ENCODE measurements at regions not wholly inside any gene's neighbourhood (a gene's known extent, or its start where the extent isn't known, plus 50 kb on each side); places are given as distances from the start of the nearest gene placed in this dataset.

GRCh38 chr4:67141586-67141985 is 403.7 kb downstream of the CENPC start:
- H3K9ac ChIP-seq (ENCODE audit: insufficient read length, low read depth): no peak overlapping the region
- TF ChIP-seq ZNF274 (IDR thresholded peaks at IDR 0.05; ENCODE audit: low read depth, low read length): no peak
- DNase-seq (ENCODE audit: low read depth, low spot score): no peak
- H3K9me3 ChIP-seq (ENCODE audit: insufficient read depth, low read length): no peaks in the 10 kb centered on the region
- H3K36me3 ChIP-seq (ENCODE audit: insufficient read depth, insufficient read length, low read length): no peaks in the 10 kb centered on the region
- H3K27me3 ChIP-seq (ENCODE audit: insufficient read depth, insufficient read length): no peaks in the 10 kb centered on the region
- no peak overlapping the region for H3K4me3 ChIP-seq (ENCODE audit: insufficient read length, low read depth)
- no peaks in the 10 kb centered on the region for H3K4me1 ChIP-seq (ENCODE audit: insufficient read depth, insufficient read length)

GRCh38 chr4:67134616-67135015 is 410.7 kb downstream of the CENPC start:
- Histone ChIP-seq H3K27me3 (ENCODE audit: insufficient read depth, insufficient read length) (no peaks in the 10 kb centered on the region), H3K9ac (ENCODE audit: insufficient read length, low read depth) (no peak overlapping the region), H3K4me3 (ENCODE audit: insufficient read length, low read depth) (no peak overlapping the region), H3K36me3 (ENCODE audit: insufficient read depth, insufficient read length, low read length) (no peaks in the 10 kb centered on the region), H3K9me3 (ENCODE audit: insufficient read depth, low read length) (no peaks in the 10 kb centered on the region), H3K4me1 (ENCODE audit: insufficient read depth, insufficient read length) (no peaks in the 10 kb centered on the region)
- no peak for DNase-seq (ENCODE audit: low read depth, low spot score)
- TF ChIP-seq YY1 (IDR thresholded peaks at IDR 0.05; ENCODE audit: insufficient read depth, insufficient read length) (no peak), SUZ12 (IDR thresholded peaks at IDR 0.05; ENCODE audit: extremely low read depth, insufficient read depth, insufficient read length) (no peak), ZNF274 (IDR thresholded peaks at IDR 0.05; ENCODE audit: low read depth, low read length) (no peak)

- TF ChIP-seq ZNF274 (IDR thresholded peaks at IDR 0.05; ENCODE audit: low read depth, low read length) (no peak), YY1 (IDR thresholded peaks at IDR 0.05; ENCODE audit: insufficient read depth, insufficient read length) (no peak), SUZ12 (IDR thresholded peaks at IDR 0.05; ENCODE audit: extremely low read depth, insufficient read depth, insufficient read length) (no peak)
- DNase-seq (ENCODE audit: low read depth, low spot score): no peak
- H3K4me3 ChIP-seq (ENCODE audit: insufficient read length, low read depth): no peak overlapping the region
- no peaks in the 10 kb centered on the region for H3K4me1 ChIP-seq (ENCODE audit: insufficient read depth, insufficient read length)
- no peaks in the 10 kb centered on the region for H3K36me3 ChIP-seq (ENCODE audit: insufficient read depth, insufficient read length, low read length)
- no peak overlapping the region for H3K9ac ChIP-seq (ENCODE audit: insufficient read length, low read depth)
- no peaks in the 10 kb centered on the region for H3K27me3 ChIP-seq (ENCODE audit: insufficient read depth, insufficient read length)
- no peaks in the 10 kb centered on the region for H3K9me3 ChIP-seq (ENCODE audit: insufficient read depth, low read length)
Measured at GRCh38 chr4:67133162-67133561, 412.1 kb downstream of the CENPC start.

GRCh38 chr4:67131224-67131623 is 414.1 kb downstream of the CENPC start:
- TF ChIP-seq YY1 (IDR thresholded peaks at IDR 0.05; ENCODE audit: insufficient read depth, insufficient read length) (no peak), SUZ12 (IDR thresholded peaks at IDR 0.05; ENCODE audit: extremely low read depth, insufficient read depth, insufficient read length) (no peak), ZNF274 (IDR thresholded peaks at IDR 0.05; ENCODE audit: low read depth, low read length) (no peak)
- no peaks in the 10 kb centered on the region for H3K4me1 ChIP-seq (ENCODE audit: insufficient read depth, insufficient read length)
- DNase-seq (ENCODE audit: low read depth, low spot score): no peak

GRCh38 chr4:67130411-67130810 is 414.9 kb downstream of the CENPC start:
- no peaks in the 10 kb centered on the region for H3K36me3 ChIP-seq (ENCODE audit: insufficient read depth, insufficient read length, low read length)
- no peaks in the 10 kb centered on the region for H3K9me3 ChIP-seq (ENCODE audit: insufficient read depth, low read length)
- H3K27me3 ChIP-seq (ENCODE audit: insufficient read depth, insufficient read length): no peaks in the 10 kb centered on the region
- H3K4me3 ChIP-seq (ENCODE audit: insufficient read length, low read depth): no peak overlapping the region
- no peaks in the 10 kb centered on the region for H3K4me1 ChIP-seq (ENCODE audit: insufficient read depth, insufficient read length)
- no peak for DNase-seq (ENCODE audit: low read depth, low spot score)
- H3K9ac ChIP-seq (ENCODE audit: insufficient read length, low read depth): no peak overlapping the region
- TF ChIP-seq ZNF274 (IDR thresholded peaks at IDR 0.05; ENCODE audit: low read depth, low read length) (no peak), SUZ12 (IDR thresholded peaks at IDR 0.05; ENCODE audit: extremely low read depth, insufficient read depth, insufficient read length) (no peak), YY1 (IDR thresholded peaks at IDR 0.05; ENCODE audit: insufficient read depth, insufficient read length) (no peak)

More at GRCh38 chr4:67131224-67131623, 414.1 kb downstream of the CENPC start:
- H3K9ac ChIP-seq (ENCODE audit: insufficient read length, low read depth): no peak overlapping the region
- no peak overlapping the region for H3K4me3 ChIP-seq (ENCODE audit: insufficient read length, low read depth)
- no peaks in the 10 kb centered on the region for H3K9me3 ChIP-seq (ENCODE audit: insufficient read depth, low read length)
- H3K36me3 ChIP-seq (ENCODE audit: insufficient read depth, insufficient read length, low read length): no peaks in the 10 kb centered on the region
- no peaks in the 10 kb centered on the region for H3K27me3 ChIP-seq (ENCODE audit: insufficient read depth, insufficient read length)

GRCh38 chr4:67126570-67126969 is 418.7 kb downstream of the CENPC start:
- TF ChIP-seq SUZ12 (IDR thresholded peaks at IDR 0.05; ENCODE audit: extremely low read depth, insufficient read depth, insufficient read length) (no peak), ZNF274 (IDR thresholded peaks at IDR 0.05; ENCODE audit: low read depth, low read length) (no peak), YY1 (IDR thresholded peaks at IDR 0.05; ENCODE audit: insufficient read depth, insufficient read length) (no peak)
- DNase-seq (ENCODE audit: low read depth, low spot score): no peak
- no peaks in the 10 kb centered on the region for H3K9me3 ChIP-seq (ENCODE audit: insufficient read depth, low read length)

GRCh38 chr4:67125636-67126514 is 419.4 kb downstream of the CENPC start:
- Histone ChIP-seq H3K36me3 (ENCODE audit: insufficient read depth, insufficient read length, low read length) (no peaks in the 10 kb centered on the region), H3K9ac (ENCODE audit: insufficient read length, low read depth) (no peak overlapping the region), H3K4me1 (ENCODE audit: insufficient read depth, insufficient read length) (no peaks in the 10 kb centered on the region), H3K9me3 (ENCODE audit: insufficient read depth, low read length) (no peaks in the 10 kb centered on the region), H3K27me3 (ENCODE audit: insufficient read depth, insufficient read length) (no peaks in the 10 kb centered on the region), H3K4me3 (ENCODE audit: insufficient read length, low read depth) (no peak overlapping the region)
- no peak for TF ChIP-seq ZNF274 (IDR thresholded peaks at IDR 0.05; ENCODE audit: low read depth, low read length)
- no peak for TF ChIP-seq YY1 (IDR thresholded peaks at IDR 0.05; ENCODE audit: insufficient read depth, insufficient read length)
- no peak for DNase-seq (ENCODE audit: low read depth, low spot score)

More at GRCh38 chr4:67126570-67126969, 418.7 kb downstream of the CENPC start:
- no peaks in the 10 kb centered on the region for H3K4me1 ChIP-seq (ENCODE audit: insufficient read depth, insufficient read length)
- no peak overlapping the region for H3K9ac ChIP-seq (ENCODE audit: insufficient read length, low read depth)
- no peaks in the 10 kb centered on the region for H3K27me3 ChIP-seq (ENCODE audit: insufficient read depth, insufficient read length)
- H3K36me3 ChIP-seq (ENCODE audit: insufficient read depth, insufficient read length, low read length): no peaks in the 10 kb centered on the region
- H3K4me3 ChIP-seq (ENCODE audit: insufficient read length, low read depth): no peak overlapping the region

Data from NT2/D1 (cell line).